H1 (cell line): ENCODE measurements at regions not wholly inside any gene's neighbourhood (a gene's known extent, or its start where the extent isn't known, plus 50 kb on each side); places are given as distances from the start of the nearest gene placed in this dataset.

Source experiments
- CTCF ChIA-PET: fragments of 300-600 bp; sonication (Branson Sonifier 250); formaldehyde crosslinking; loops from one replicate; lab custom pipeline; 2021; ENCODE audit not compliant: partially characterized antibody; lab: Charles Lee
- POLR2A ChIA-PET: fragments of 300-600 bp; sonication (Branson Sonifier 250); formaldehyde crosslinking; loops from one replicate; lab custom pipeline; 2021; ENCODE audit warnings: inconsistent platforms; ENCODE audit not compliant: partially characterized antibody; lab: Charles Lee
- DNase-seq, 2 experiments: peaks; one replicate each; pipeline versions ENCODE4 v3.0.0 to v3.0.0-alpha.2; 2010 to 2022; ENCODE audit warnings: low spot score in 2 of 2, low read depth in 1 of 2, mixed read lengths in 1 of 2
- FAIRE-seq: peaks from 2 replicates; lab custom pipeline; 2011; peaks lifted over from hg19 to GRCh38; lab: Jason Lieb, UNC
- H2AFZ ChIP-seq: 2 replicates; pipeline ENCODE4 v1.8.1; 2012; ENCODE audit warnings: low read length, inconsistent platforms
- H2AK5ac ChIP-seq: 2 replicates; pipeline ENCODE4 v1.6.1; 2013; ENCODE audit warnings: low read depth, low read length
- H2BK120ac ChIP-seq: replicated peaks from 2 replicates; pipeline ENCODE3; 2013; ENCODE audit warnings: low read depth, low read length, inconsistent platforms
- H2BK12ac ChIP-seq: 2 replicates; pipeline ENCODE4 v1.6.1; 2013; ENCODE audit warnings: low read depth, low read length
- H2BK15ac ChIP-seq: 2 replicates; pipeline ENCODE4 v1.6.1; 2013; ENCODE audit warnings: low read length
- H2BK20ac ChIP-seq: 2 replicates; pipeline ENCODE4 v1.6.1; 2013; ENCODE audit warnings: low read length
- H2BK5ac ChIP-seq: 2 replicates; pipeline ENCODE4 v1.6.1; 2013; ENCODE audit warnings: low read depth, low read length
- H3K14ac ChIP-seq: 2 replicates; pipeline ENCODE4 v1.6.1; 2013; ENCODE audit warnings: inconsistent platforms; ENCODE audit not compliant: insufficient read length
- H3K18ac ChIP-seq: 2 replicates; pipeline ENCODE4 v1.6.1; 2013; ENCODE audit warnings: low read length; ENCODE audit errors: extremely low read depth
- H3K23ac ChIP-seq: 2 replicates; pipeline ENCODE4 v1.6.1; 2013; ENCODE audit warnings: inconsistent platforms; ENCODE audit not compliant: insufficient read length
- H3K23me2 ChIP-seq: 2 replicates; pipeline ENCODE4 v1.6.1; 2013; ENCODE audit warnings: low read depth, low read length
- H3K27ac ChIP-seq: 2 replicates; pipeline ENCODE4 v1.6.1; 2011; ENCODE audit warnings: low read depth, low read length, inconsistent platforms
- H3K27me3 ChIP-seq, 4 experiments: replicated peaks in 1 of 4; 1 replicate in 1 of 4; 2 replicates in 3 of 4; pipeline versions ENCODE4 v1.6.1 to v1.8.1; 2011 to 2013; ENCODE audit warnings: low read length in 3 of 4, mild to moderate bottlenecking in 3 of 4, inconsistent platforms in 2 of 4, mixed read lengths in 2 of 4, moderate library complexity in 1 of 4; ENCODE audit not compliant: control insufficient read depth in 3 of 4, insufficient read depth in 3 of 4; ENCODE audit errors: extremely low read depth in 1 of 4
- H3K36me3 ChIP-seq, 4 experiments: 2 replicates each; pipeline versions ENCODE4 v1.6.1 to v1.8.1; 2011 to 2013; ENCODE audit warnings: mild to moderate bottlenecking in 4 of 4, low read length in 3 of 4, moderate library complexity in 2 of 4, control low read depth in 1 of 4, inconsistent platforms in 1 of 4; ENCODE audit not compliant: insufficient read depth in 4 of 4, control insufficient read depth in 2 of 4
- H3K4ac ChIP-seq: replicated peaks from 2 replicates; pipeline ENCODE3; 2013; ENCODE audit warnings: low read length, low read depth, mixed read lengths, inconsistent platforms; ENCODE audit not compliant: insufficient read length
- H3K4me1 ChIP-seq, 4 experiments: replicated peaks in 1 of 4; 1 replicate in 1 of 4; 2 replicates in 3 of 4; pipeline versions ENCODE4 v1.6.1 to v1.8.1; 2011 to 2013; ENCODE audit warnings: low read length in 3 of 4, inconsistent platforms in 2 of 4, mixed read lengths in 1 of 4; ENCODE audit not compliant: insufficient read depth in 4 of 4, control insufficient read depth in 3 of 4
- H3K4me2 ChIP-seq, 2 experiments: 2 replicates each; pipeline versions ENCODE4 v1.6.1 to v1.8.1; 2011 to 2013; ENCODE audit warnings: low read depth in 2 of 2, low read length in 2 of 2, control low read depth in 1 of 2, inconsistent platforms in 1 of 2, mild to moderate bottlenecking in 1 of 2; ENCODE audit not compliant: insufficient read depth in 1 of 2
- H3K4me3 ChIP-seq, 4 experiments: fragments of 200-600, 300-600 bp in 1 of 4; sonication (generic), shearing (Covaris generic), sonication (Bioruptor Twin) in 1 of 4; 2 replicates each; pipeline versions ENCODE4 v1.5.1 to v1.8.1; 2011 to 2016; ENCODE audit warnings: low read length in 4 of 4, low read depth in 3 of 4, control low read depth in 2 of 4, inconsistent platforms in 2 of 4, mild to moderate bottlenecking in 2 of 4, mixed read lengths in 1 of 4, moderate library complexity in 1 of 4; ENCODE audit not compliant: insufficient read depth in 2 of 4; ENCODE audit errors: extremely low read depth in 1 of 4
- H3K56ac ChIP-seq: replicated peaks from 2 replicates; pipeline ENCODE3; 2013; ENCODE audit warnings: low read depth, mild to moderate bottlenecking, mixed read lengths, low read length, inconsistent platforms; ENCODE audit not compliant: insufficient read length
- H3K79me1 ChIP-seq: 2 replicates; pipeline ENCODE4 v1.6.1; 2013; ENCODE audit warnings: low read depth, low read length, control low read depth
- H3K79me2 ChIP-seq, 2 experiments: 2 replicates each; pipeline versions ENCODE4 v1.6.1 to v1.8.1; 2012 to 2013; ENCODE audit warnings: low read length in 2 of 2, mild to moderate bottlenecking in 2 of 2, inconsistent platforms in 1 of 2; ENCODE audit not compliant: insufficient read depth in 2 of 2, control insufficient read depth in 1 of 2
- H3K9ac ChIP-seq, 4 experiments: replicated peaks in 1 of 4; 1 replicate in 1 of 4; 2 replicates in 3 of 4; pipeline versions ENCODE4 v1.6.1 to v1.8.1; 2011 to 2013; ENCODE audit warnings: low read depth in 3 of 4, low read length in 3 of 4, control low read depth in 2 of 4, mild to moderate bottlenecking in 2 of 4, moderate library complexity in 2 of 4, inconsistent platforms in 1 of 4; ENCODE audit errors: extremely low read depth in 1 of 4
- H3K9me3 ChIP-seq, 2 experiments: 2 replicates each; pipeline versions ENCODE4 v1.6.1 to v1.8.1; 2012 to 2013; ENCODE audit warnings: mild to moderate bottlenecking in 2 of 2, moderate library complexity in 2 of 2, control low read depth in 1 of 2, inconsistent platforms in 1 of 2, low read depth in 1 of 2, low read length in 1 of 2, mixed read lengths in 1 of 2; ENCODE audit not compliant: insufficient read depth in 2 of 2
- H4K20me1 ChIP-seq, 2 experiments: replicated peaks in 1 of 2; 2 replicates each; pipeline versions ENCODE3 to v1.8.1; 2011 to 2013; ENCODE audit warnings: inconsistent platforms in 2 of 2, low read length in 2 of 2, mild to moderate bottlenecking in 1 of 2; ENCODE audit not compliant: insufficient read depth in 2 of 2, control insufficient read depth in 1 of 2
- H4K5ac ChIP-seq: 2 replicates; pipeline ENCODE4 v1.6.1; 2013; ENCODE audit warnings: low read length, low read depth, mixed read lengths, inconsistent platforms; ENCODE audit not compliant: insufficient read length
- H4K8ac ChIP-seq: 2 replicates; pipeline ENCODE4 v1.8.0; 2013; ENCODE audit warnings: mild to moderate bottlenecking, moderate library complexity, low read length, inconsistent platforms; ENCODE audit not compliant: insufficient read depth; ENCODE audit errors: extremely low read depth
- H4K91ac ChIP-seq: replicated peaks from 2 replicates; pipeline ENCODE3; 2013; ENCODE audit warnings: low read length, mixed read lengths, inconsistent platforms; ENCODE audit not compliant: insufficient read length
- KDM4A ChIP-seq: IDR thresholded peaks from one replicate; pipeline ENCODE4 v1.7.1; 2012; ENCODE audit warnings: low read depth, mild to moderate bottlenecking, moderate library complexity, low read length, inconsistent platforms; ENCODE audit not compliant: severe bottlenecking
- SP4 ChIP-seq: IDR thresholded peaks from 2 replicates; pipeline ENCODE4 v1.6.1; 2012; ENCODE audit warnings: low read length, inconsistent platforms
- WGBS, 2 experiments: shearing (Covaris generic) in 1 of 2; methylation state at CpG; one replicate each; pipeline versions ENCODE4 v1.1.6 to v1.1.7; 2013 to 2015; ENCODE audit warnings: low lambda C conversion rate in 2 of 2, mixed read lengths in 2 of 2, inconsistent platforms in 1 of 2, low coverage in 1 of 2, missing lambda C conversion rate in 1 of 2; ENCODE audit not compliant: insufficient replicate concordance in 2 of 2, insufficient coverage in 1 of 2, insufficient read length in 1 of 2; ENCODE audit errors: extremely low coverage in 1 of 2, missing lambda C conversion rate in 1 of 2; 5-methylcytosine and 5-hydroxymethylcytosine counted together

GRCh38 chr13:31072041-31072440, 89.7 kb downstream of the HSPH1 start:
- POLR2A ChIA-PET = no interaction called here
- DNase-seq (no peak), FAIRE-seq (no peak)
- H3K23ac ChIP-seq = no peak overlapping the region
- no peak overlapping the region for H2BK12ac ChIP-seq
- no peak overlapping the region for H4K5ac ChIP-seq
- H3K4me1 ChIP-seq = peaks cover 0 to 4% (median 1%) of the 10 kb centered on the region in 4 experiments; a peak in 2 of 7 replicates
- no peak overlapping the region for H2AFZ ChIP-seq
- no peak overlapping the region for H2BK5ac ChIP-seq
- H3K14ac ChIP-seq = no peak overlapping the region
- H2AK5ac ChIP-seq = no peak overlapping the region
- no peak overlapping the region for H3K4me2 ChIP-seq
- H3K36me3 ChIP-seq = no peaks in the 10 kb centered on the region
- no peak overlapping the region for H2BK15ac ChIP-seq
- H3K18ac ChIP-seq = no peak overlapping the region
- WGBS, 2 experiments = 97% methylated on average over 3 of the region's 3 CpGs; no CpG with 5 or more reads in 1 of the 2 experiments
- no peaks in the 10 kb centered on the region for H3K79me1 ChIP-seq
- H3K56ac ChIP-seq = no peak overlapping the region
- no peaks in the 10 kb centered on the region for H3K9me3 ChIP-seq
- CTCF ChIA-PET = no interaction called here
- no peak overlapping the region for H2BK120ac ChIP-seq
- H3K4ac ChIP-seq = no peak overlapping the region
- H4K20me1 ChIP-seq = no peaks in the 10 kb centered on the region
- H3K27ac ChIP-seq = no peak overlapping the region
- H3K27me3 ChIP-seq = no peaks in the 10 kb centered on the region
- no peak overlapping the region for H3K9ac ChIP-seq
- H3K79me2 ChIP-seq = no peaks in the 10 kb centered on the region
- H4K8ac ChIP-seq = no peak overlapping the region
- H3K4me3 ChIP-seq = no peak overlapping the region
- H3K23me2 ChIP-seq = no peaks in the 10 kb centered on the region
- H2BK20ac ChIP-seq = no peak overlapping the region
- H4K91ac ChIP-seq = no peak overlapping the region
- no peak for TF ChIP-seq KDM4A
- no peak for TF ChIP-seq SP4
